Upper lobe of right lung (tissue), 1 donor: ENCODE measurements at regions not wholly inside any gene's neighbourhood (a gene's known extent, or its start where the extent isn't known, plus 50 kb on each side); places are given as distances from the start of the nearest gene placed in this dataset.

ENCODE experiments used
- ATAC-seq: fragments of 200-7000 bp; cut with Tn5 transposase; one replicate; pipeline ENCODE4 v1.9.1; 2020; ENCODE audit warnings: mild to moderate bottlenecking, moderate library complexity
- DNase-seq: peaks from one replicate; pipeline ENCODE4 v3.0.0-alpha.2; 2020
- H3K27ac ChIP-seq: fragments of 200-600 bp; one replicate; pipeline ENCODE4 v1.8.0; 2022
- H3K27me3 ChIP-seq: fragments of 200-600 bp; one replicate; pipeline ENCODE4 v1.8.0; 2022; ENCODE audit warnings: mild to moderate bottlenecking
- H3K36me3 ChIP-seq: fragments of 200-600 bp; one replicate; pipeline ENCODE4 v1.8.0; 2022
- H3K4me1 ChIP-seq: fragments of 200-600 bp; one replicate; pipeline ENCODE4 v1.8.0; 2022
- H3K4me3 ChIP-seq: fragments of 200-600 bp; one replicate; pipeline ENCODE4 v1.8.0; 2022; ENCODE audit warnings: mild to moderate bottlenecking
- H3K9me3 ChIP-seq: fragments of 200-600 bp; one replicate; pipeline ENCODE4 v1.8.0; 2022
- intact Hi-C: fragments of 100-400 bp; cut with DNase I; formaldehyde crosslinking; loops from one replicate; pipeline ENCODE4 v1.11.0; 2022
- TF ChIP-seq, protein P1 (sequence below): fragments of 200-600 bp; IDR thresholded peaks from one replicate; pipeline ENCODE4 v1.8.0; 2022; ENCODE audit warnings: antibody characterized with exemption
- donor health status: DM: no; HTN: yes; CAD: no; lungs with severe emphysema.

DNA sequence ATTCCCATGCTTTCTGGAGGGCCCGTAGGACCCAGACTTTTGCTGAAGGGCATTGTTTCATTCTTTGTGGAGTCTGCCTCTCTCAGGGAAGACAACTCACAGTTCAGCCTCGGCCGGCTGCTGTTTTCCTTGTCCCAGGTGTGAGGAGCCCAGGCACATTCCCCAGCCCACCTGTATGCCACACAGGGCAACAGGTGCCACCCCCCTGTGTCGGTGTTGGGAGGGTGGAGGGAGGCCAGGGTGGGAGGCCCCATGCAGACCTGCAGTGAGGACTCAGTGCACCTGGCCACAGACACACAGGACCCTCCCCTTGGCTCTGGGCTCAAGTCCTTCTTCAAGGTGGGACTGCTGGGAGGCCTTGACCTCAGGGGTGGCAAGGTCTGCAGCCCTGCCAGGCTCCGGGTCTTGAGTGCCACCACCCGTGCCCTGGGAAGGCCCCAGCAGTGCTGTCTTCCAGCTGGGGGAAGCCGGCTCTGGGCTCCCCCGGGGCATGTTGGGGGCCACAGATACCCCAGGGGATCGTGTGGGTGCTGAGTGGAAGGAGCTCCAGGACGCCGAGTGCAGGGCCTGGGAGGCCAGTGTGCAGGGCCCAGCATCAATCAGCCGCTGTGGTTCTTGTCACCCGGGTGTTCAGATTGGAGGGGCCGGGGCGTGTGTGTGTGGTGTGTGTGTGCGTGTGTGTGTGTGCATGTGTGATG is 1286.1 kb downstream of the BRD1 start:
- Histone ChIP-seq H3K27me3 (no peaks in the 10 kb centered on the region), H3K4me3 (no peak overlapping the region), H3K9me3 (no peaks in the 10 kb centered on the region), H3K36me3 (no peaks in the 10 kb centered on the region), H3K27ac (no peak overlapping the region), H3K4me1 (no peaks in the 10 kb centered on the region)
- no peak for DNase-seq
- intact Hi-C loops: no loop called here
- TF ChIP-seq, protein P1, sequence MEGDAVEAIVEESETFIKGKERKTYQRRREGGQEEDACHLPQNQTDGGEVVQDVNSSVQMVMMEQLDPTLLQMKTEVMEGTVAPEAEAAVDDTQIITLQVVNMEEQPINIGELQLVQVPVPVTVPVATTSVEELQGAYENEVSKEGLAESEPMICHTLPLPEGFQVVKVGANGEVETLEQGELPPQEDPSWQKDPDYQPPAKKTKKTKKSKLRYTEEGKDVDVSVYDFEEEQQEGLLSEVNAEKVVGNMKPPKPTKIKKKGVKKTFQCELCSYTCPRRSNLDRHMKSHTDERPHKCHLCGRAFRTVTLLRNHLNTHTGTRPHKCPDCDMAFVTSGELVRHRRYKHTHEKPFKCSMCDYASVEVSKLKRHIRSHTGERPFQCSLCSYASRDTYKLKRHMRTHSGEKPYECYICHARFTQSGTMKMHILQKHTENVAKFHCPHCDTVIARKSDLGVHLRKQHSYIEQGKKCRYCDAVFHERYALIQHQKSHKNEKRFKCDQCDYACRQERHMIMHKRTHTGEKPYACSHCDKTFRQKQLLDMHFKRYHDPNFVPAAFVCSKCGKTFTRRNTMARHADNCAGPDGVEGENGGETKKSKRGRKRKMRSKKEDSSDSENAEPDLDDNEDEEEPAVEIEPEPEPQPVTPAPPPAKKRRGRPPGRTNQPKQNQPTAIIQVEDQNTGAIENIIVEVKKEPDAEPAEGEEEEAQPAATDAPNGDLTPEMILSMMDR: no peak
- ATAC-seq: no peak

DNA sequence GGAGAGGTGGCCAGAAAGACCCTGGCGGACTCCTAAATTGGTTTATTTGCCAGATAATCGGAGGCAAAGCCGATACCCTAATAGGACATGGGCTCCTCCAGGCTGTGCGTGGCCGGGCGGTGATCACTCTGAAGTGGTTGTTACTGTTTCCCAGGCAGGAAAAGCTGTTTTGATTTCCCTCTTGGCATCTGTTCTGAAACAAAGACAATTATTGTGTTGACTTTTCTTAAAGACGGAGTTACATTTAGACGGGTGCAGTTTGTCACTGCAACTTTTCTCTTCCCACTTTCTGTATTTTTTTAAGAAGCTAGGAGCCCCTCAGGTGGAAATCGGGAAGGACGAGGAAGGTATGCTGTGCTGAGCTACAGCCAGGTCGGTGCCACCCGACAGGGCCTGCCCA is 1288.4 kb downstream of the BRD1 start:
- no peaks in the 10 kb centered on the region for H3K9me3 ChIP-seq
- TF ChIP-seq, protein P1: no peak
- intact Hi-C loops: no loop called here
- no peaks in the 10 kb centered on the region for H3K36me3 ChIP-seq
- H3K4me3 ChIP-seq: no peak overlapping the region
- no peak overlapping the region for H3K27ac ChIP-seq
- no peaks in the 10 kb centered on the region for H3K27me3 ChIP-seq
- DNase-seq (no peak), ATAC-seq (no peak)
- no peaks in the 10 kb centered on the region for H3K4me1 ChIP-seq

DNA sequence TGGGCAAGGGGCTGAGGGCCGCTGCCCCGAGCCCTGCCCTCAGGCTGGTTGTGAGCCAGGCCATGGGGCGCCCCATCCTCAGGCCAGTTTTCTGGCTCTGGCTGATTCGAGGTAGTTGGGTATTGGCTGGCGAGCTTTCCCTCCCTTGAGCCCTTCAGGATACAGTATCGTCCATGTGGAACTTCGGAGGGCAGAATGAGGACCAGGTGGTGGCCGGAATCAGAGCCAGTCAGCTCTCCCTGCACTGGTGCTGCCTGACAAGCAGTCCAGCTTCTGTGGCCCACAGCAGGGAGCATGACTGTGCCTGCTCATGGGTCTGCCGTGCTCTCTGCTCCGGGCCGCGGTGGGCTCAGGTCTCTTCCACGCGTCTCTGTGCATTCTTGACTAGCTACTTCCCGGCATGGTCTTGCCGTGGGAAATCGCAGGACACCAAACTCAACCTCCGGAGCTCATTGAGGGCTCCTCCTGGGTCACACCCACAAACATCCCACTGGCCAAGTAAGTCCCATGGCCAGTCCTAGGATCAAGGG is 1289.3 kb downstream of the BRD1 start:
- no peaks in the 10 kb centered on the region for H3K4me1 ChIP-seq
- no peaks in the 10 kb centered on the region for H3K27me3 ChIP-seq
- TF ChIP-seq, protein P1: no peak
- DNase-seq (no peak), ATAC-seq (no peak)
- no peak overlapping the region for H3K27ac ChIP-seq
- intact Hi-C loops: no loop called here
- H3K36me3 ChIP-seq: no peaks in the 10 kb centered on the region
- H3K9me3 ChIP-seq: no peaks in the 10 kb centered on the region
- H3K4me3 ChIP-seq: no peak overlapping the region

DNA sequence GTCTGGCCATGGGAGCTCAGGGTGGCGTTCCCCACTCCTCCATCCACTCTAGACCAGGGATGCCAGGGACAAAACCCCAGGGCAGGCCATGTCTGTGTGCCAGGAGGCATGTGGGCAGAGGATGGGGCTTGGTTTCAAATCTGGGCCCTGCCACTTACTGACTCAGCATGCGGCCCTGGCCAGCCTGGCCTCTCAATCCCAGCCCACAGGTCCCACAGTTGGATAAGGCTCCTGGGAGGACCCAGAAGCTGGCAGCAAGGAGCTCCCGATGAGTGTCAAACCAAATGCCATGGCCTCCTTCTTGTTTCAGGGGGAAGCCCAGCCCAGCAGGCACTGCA is 1290.4 kb downstream of the BRD1 start:
- Histone ChIP-seq H3K9me3 (no peaks in the 10 kb centered on the region), H3K4me3 (no peak overlapping the region), H3K4me1 (no peaks in the 10 kb centered on the region), H3K27me3 (no peaks in the 10 kb centered on the region), H3K36me3 (no peaks in the 10 kb centered on the region), H3K27ac (no peak overlapping the region)
- intact Hi-C loops: no loop called here
- no peak for ATAC-seq
- DNase-seq: no peak
- TF ChIP-seq, protein P1: no peak

DNA sequence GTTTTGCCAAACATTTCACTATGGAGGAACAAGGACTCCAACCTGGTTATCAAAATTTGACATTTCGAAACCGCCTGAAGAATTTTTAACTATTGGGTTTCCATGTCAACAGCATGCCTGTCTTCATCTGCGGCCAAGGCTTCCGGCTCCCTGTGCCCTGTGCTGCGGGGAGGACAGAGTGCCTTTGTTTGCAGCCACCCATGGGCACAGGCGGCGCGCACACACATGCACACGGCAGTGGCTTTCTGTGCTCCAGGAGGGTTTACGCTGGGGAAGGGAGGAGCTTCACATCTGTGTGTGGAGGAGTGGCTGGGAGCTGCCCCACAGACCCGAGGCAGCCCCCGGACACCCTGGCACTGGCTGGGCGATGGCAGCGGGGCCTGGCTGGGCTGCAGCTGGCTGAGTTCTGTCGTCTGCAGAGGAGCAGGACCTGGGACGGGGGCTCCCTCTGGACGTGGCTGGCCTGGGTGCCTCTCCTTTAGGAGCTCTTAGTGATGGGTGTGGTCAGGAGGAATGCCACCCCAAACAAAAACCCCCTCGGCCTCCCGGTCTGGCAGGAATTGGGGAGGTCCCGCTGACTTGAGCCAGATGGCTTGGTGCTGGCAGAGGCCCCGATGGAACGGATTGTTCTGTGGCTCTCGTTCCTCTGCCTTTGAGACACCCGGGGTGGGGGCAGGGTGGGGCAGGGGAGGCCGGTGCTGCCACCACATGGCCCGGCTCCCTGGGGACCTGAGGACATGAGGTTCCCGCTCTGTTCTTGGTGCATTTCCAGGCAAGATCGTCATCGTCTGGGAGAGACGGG is 1290.9 kb downstream of the BRD1 start:
- no peaks in the 10 kb centered on the region for H3K4me1 ChIP-seq
- DNase-seq (peak; percentile 74), ATAC-seq (peak; percentile 40)
- no peaks in the 10 kb centered on the region for H3K9me3 ChIP-seq
- no peaks in the 10 kb centered on the region for H3K27me3 ChIP-seq
- H3K36me3 ChIP-seq: no peaks in the 10 kb centered on the region
- no peak overlapping the region for H3K27ac ChIP-seq
- intact Hi-C loops: no loop called here
- TF ChIP-seq, protein P1: no peak
- no peak overlapping the region for H3K4me3 ChIP-seq
